ENCODE measurements at regions not wholly inside any gene's neighbourhood (a gene's known extent, or its start where the extent isn't known, plus 50 kb on each side); places are given as distances from the start of the nearest gene placed in this dataset.

DNA sequence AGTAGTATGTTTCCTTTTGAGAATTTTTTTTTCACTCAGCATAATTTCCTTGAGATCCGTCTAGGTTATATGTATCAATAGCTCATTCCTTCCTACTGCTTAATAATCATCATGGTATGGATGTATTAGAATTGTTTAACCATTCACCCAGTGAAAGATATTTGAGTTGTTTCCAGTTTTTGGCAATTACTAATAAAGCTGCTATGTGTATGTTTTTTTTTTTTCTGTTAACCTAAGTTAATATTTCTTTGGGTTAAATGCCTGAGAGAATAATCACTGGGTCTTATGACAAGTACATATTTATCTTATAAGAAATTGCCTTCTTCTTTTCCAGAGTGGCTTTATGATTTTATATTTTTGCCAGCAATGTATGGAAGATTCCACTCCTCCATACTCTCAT, 96.4 kb upstream of the ST6GAL2 start:
- TF ChIP-seq NRF1 (IDR thresholded peaks at IDR 0.05; ENCODE audit: low read depth, low read length) (no peak), YY1 (IDR thresholded peaks at IDR 0.05; ENCODE audit: low read depth) (no peak), EZH2phosphoT487 (IDR thresholded peaks at IDR 0.05; ENCODE audit: borderline replicate concordance, low read depth) (no peak), EP300 (IDR thresholded peaks at IDR 0.05; ENCODE audit: borderline replicate concordance in 1 of 2, low read depth in 1 of 2, low read length in 1 of 2) (peak in 1 of 2 experiments; percentile 52; a peak in 1 of 4 replicates), TEAD4 (IDR thresholded peaks at IDR 0.05; ENCODE audit: borderline replicate concordance, insufficient read depth) (peak; percentile 74; the same call in 1 of the 2 replicates), NFIC (IDR thresholded peaks at IDR 0.05; ENCODE audit: borderline replicate concordance) (peak; percentile 49; the same call in 1 of the 2 replicates), SMC3 (IDR thresholded peaks at IDR 0.05; ENCODE audit: low read depth, low read length) (no peak), JUND (IDR thresholded peaks at IDR 0.05) (peak; percentile 66)
- TF ChIP-seq, protein P1, sequence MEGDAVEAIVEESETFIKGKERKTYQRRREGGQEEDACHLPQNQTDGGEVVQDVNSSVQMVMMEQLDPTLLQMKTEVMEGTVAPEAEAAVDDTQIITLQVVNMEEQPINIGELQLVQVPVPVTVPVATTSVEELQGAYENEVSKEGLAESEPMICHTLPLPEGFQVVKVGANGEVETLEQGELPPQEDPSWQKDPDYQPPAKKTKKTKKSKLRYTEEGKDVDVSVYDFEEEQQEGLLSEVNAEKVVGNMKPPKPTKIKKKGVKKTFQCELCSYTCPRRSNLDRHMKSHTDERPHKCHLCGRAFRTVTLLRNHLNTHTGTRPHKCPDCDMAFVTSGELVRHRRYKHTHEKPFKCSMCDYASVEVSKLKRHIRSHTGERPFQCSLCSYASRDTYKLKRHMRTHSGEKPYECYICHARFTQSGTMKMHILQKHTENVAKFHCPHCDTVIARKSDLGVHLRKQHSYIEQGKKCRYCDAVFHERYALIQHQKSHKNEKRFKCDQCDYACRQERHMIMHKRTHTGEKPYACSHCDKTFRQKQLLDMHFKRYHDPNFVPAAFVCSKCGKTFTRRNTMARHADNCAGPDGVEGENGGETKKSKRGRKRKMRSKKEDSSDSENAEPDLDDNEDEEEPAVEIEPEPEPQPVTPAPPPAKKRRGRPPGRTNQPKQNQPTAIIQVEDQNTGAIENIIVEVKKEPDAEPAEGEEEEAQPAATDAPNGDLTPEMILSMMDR (IDR thresholded peaks at IDR 0.05), result no peak
- TF ChIP-seq, protein P2, sequence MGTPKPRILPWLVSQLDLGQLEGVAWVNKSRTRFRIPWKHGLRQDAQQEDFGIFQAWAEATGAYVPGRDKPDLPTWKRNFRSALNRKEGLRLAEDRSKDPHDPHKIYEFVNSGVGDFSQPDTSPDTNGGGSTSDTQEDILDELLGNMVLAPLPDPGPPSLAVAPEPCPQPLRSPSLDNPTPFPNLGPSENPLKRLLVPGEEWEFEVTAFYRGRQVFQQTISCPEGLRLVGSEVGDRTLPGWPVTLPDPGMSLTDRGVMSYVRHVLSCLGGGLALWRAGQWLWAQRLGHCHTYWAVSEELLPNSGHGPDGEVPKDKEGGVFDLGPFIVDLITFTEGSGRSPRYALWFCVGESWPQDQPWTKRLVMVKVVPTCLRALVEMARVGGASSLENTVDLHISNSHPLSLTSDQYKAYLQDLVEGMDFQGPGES (IDR thresholded peaks at IDR 0.05; ENCODE audit: low read depth, low read length), result no peak
- TF ChIP-seq, protein P3, sequence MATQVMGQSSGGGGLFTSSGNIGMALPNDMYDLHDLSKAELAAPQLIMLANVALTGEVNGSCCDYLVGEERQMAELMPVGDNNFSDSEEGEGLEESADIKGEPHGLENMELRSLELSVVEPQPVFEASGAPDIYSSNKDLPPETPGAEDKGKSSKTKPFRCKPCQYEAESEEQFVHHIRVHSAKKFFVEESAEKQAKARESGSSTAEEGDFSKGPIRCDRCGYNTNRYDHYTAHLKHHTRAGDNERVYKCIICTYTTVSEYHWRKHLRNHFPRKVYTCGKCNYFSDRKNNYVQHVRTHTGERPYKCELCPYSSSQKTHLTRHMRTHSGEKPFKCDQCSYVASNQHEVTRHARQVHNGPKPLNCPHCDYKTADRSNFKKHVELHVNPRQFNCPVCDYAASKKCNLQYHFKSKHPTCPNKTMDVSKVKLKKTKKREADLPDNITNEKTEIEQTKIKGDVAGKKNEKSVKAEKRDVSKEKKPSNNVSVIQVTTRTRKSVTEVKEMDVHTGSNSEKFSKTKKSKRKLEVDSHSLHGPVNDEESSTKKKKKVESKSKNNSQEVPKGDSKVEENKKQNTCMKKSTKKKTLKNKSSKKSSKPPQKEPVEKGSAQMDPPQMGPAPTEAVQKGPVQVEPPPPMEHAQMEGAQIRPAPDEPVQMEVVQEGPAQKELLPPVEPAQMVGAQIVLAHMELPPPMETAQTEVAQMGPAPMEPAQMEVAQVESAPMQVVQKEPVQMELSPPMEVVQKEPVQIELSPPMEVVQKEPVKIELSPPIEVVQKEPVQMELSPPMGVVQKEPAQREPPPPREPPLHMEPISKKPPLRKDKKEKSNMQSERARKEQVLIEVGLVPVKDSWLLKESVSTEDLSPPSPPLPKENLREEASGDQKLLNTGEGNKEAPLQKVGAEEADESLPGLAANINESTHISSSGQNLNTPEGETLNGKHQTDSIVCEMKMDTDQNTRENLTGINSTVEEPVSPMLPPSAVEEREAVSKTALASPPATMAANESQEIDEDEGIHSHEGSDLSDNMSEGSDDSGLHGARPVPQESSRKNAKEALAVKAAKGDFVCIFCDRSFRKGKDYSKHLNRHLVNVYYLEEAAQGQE (IDR thresholded peaks at IDR 0.05; ENCODE audit: low read depth, low read length), result no peak
- TF ChIP-seq, protein P4, sequence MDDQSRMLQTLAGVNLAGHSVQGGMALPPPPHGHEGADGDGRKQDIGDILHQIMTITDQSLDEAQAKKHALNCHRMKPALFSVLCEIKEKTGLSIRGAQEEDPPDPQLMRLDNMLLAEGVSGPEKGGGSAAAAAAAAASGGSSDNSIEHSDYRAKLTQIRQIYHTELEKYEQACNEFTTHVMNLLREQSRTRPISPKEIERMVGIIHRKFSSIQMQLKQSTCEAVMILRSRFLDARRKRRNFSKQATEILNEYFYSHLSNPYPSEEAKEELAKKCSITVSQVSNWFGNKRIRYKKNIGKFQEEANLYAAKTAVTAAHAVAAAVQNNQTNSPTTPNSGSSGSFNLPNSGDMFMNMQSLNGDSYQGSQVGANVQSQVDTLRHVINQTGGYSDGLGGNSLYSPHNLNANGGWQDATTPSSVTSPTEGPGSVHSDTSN (IDR thresholded peaks at IDR 0.05), result peak; percentile 49; the same call in 1 of the 2 replicates
- TF ChIP-seq, protein P5, sequence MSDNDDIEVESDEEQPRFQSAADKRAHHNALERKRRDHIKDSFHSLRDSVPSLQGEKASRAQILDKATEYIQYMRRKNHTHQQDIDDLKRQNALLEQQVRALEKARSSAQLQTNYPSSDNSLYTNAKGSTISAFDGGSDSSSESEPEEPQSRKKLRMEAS (IDR thresholded peaks at IDR 0.05; ENCODE audit: low read depth), result no peak

Measured in SK-N-SH (cell line).